ENCODE measurements at regions not wholly inside any gene's neighbourhood (a gene's known extent, or its start where the extent isn't known, plus 50 kb on each side); places are given as distances from the start of the nearest gene placed in this dataset.

DNA sequence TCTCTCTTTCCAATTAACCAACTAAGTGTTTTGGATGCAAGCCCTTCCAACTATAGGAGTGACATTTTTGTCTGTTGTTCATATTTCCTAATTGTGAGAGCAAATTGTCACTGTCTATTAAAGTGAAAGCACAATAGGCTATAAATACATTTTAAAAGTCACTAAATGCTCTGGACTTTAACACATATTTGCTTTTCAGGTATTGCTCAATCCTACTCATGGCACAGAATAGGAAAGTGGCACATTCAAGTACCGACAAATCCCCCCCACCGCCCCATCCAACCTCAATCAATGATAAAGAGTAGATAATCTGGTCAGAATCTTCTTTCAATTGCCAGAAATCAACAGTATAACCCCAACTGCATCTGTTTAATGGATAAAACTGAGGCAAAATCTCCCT lies 419.8 kb downstream of the PLK2 start:
- ChIA-PET CTCF (no interaction called here), POLR2A (no interaction called here)
- Histone ChIP-seq H3K9me3 (ENCODE audit: control insufficient read depth, insufficient read depth, low read depth, low read length) (no peaks in the 10 kb centered on the region), H3K4me3 (ENCODE audit: low read depth in 2 of 2, low read length in 2 of 2) (no peak overlapping the region), H3K4me1 (ENCODE audit: control insufficient read depth, insufficient read depth, low read length) (no peaks in the 10 kb centered on the region; the same call in 1 of the 2 replicates), H3K27ac (ENCODE audit: low read length) (no peak overlapping the region; the same call in 1 of the 2 replicates), H3K36me3 (ENCODE audit: control insufficient read depth, insufficient read depth, low read length) (no peaks in the 10 kb centered on the region), H3K27me3 (ENCODE audit: control insufficient read depth, insufficient read depth, low read length) (no peaks in the 10 kb centered on the region)
- intact Hi-C loops (cut with micrococcal nuclease; ENCODE audit: unreplicated experiment) (no loop called here), in situ Hi-C loops (cut with HindIII; ENCODE audit: low pct_unique_long_range_greater_than_20kb, low sequenced_read_pairs) (no loop called here)
- DNase-seq (ENCODE audit: low read depth, low spot score) (no peak), ATAC-seq (no peak)
- BruUV-seq (replicated peaks): no TSS peak
- TF ChIP-seq TCF7L2 (IDR thresholded peaks at IDR 0.05; ENCODE audit: low read depth, low read length) (no peak), SIN3A (IDR thresholded peaks at IDR 0.05; ENCODE audit: borderline replicate concordance, insufficient read depth, low read depth, low read length) (no peak), POLR2AphosphoS5 (IDR thresholded peaks at IDR 0.05; ENCODE audit: low read depth, low read length) (no peak)
- TF ChIP-seq, protein P1, sequence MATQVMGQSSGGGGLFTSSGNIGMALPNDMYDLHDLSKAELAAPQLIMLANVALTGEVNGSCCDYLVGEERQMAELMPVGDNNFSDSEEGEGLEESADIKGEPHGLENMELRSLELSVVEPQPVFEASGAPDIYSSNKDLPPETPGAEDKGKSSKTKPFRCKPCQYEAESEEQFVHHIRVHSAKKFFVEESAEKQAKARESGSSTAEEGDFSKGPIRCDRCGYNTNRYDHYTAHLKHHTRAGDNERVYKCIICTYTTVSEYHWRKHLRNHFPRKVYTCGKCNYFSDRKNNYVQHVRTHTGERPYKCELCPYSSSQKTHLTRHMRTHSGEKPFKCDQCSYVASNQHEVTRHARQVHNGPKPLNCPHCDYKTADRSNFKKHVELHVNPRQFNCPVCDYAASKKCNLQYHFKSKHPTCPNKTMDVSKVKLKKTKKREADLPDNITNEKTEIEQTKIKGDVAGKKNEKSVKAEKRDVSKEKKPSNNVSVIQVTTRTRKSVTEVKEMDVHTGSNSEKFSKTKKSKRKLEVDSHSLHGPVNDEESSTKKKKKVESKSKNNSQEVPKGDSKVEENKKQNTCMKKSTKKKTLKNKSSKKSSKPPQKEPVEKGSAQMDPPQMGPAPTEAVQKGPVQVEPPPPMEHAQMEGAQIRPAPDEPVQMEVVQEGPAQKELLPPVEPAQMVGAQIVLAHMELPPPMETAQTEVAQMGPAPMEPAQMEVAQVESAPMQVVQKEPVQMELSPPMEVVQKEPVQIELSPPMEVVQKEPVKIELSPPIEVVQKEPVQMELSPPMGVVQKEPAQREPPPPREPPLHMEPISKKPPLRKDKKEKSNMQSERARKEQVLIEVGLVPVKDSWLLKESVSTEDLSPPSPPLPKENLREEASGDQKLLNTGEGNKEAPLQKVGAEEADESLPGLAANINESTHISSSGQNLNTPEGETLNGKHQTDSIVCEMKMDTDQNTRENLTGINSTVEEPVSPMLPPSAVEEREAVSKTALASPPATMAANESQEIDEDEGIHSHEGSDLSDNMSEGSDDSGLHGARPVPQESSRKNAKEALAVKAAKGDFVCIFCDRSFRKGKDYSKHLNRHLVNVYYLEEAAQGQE (IDR thresholded peaks at IDR 0.05; ENCODE audit: insufficient read depth in 1 of 2, low read depth in 2 of 2, low read length in 1 of 2): no peak
- TF ChIP-seq, protein P2, sequence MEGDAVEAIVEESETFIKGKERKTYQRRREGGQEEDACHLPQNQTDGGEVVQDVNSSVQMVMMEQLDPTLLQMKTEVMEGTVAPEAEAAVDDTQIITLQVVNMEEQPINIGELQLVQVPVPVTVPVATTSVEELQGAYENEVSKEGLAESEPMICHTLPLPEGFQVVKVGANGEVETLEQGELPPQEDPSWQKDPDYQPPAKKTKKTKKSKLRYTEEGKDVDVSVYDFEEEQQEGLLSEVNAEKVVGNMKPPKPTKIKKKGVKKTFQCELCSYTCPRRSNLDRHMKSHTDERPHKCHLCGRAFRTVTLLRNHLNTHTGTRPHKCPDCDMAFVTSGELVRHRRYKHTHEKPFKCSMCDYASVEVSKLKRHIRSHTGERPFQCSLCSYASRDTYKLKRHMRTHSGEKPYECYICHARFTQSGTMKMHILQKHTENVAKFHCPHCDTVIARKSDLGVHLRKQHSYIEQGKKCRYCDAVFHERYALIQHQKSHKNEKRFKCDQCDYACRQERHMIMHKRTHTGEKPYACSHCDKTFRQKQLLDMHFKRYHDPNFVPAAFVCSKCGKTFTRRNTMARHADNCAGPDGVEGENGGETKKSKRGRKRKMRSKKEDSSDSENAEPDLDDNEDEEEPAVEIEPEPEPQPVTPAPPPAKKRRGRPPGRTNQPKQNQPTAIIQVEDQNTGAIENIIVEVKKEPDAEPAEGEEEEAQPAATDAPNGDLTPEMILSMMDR (IDR thresholded peaks at IDR 0.05): no peak

DNA sequence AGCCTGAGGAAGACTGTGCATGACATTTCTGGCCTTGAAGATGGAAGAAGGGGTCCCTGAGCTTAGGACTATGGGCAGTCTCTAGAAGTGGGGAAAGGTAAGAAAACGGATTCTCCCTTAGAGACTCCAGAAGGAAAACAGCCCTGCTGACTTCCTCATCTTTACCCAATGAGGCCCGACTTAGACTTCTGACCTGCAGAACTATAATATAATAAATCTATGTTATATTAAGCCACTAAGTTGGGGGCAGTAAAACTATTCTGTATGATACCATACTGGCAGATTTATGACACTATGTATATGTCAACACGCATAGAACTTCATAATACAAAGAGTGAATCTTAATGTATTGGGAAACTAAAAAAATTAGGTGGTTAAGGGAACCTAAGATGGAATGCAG lies 422.0 kb downstream of the PLK2 start:
- no peak for ATAC-seq
- no peak for DNase-seq (ENCODE audit: low read depth, low spot score)
- in situ Hi-C loops (cut with HindIII; ENCODE audit: low pct_unique_long_range_greater_than_20kb, low sequenced_read_pairs): no loop called here
- no peak overlapping the region for H3K4me3 ChIP-seq (ENCODE audit: low read depth in 2 of 2, low read length in 2 of 2)
- no peaks in the 10 kb centered on the region for H3K27me3 ChIP-seq (ENCODE audit: control insufficient read depth, insufficient read depth, low read length)
- H3K36me3 ChIP-seq (ENCODE audit: control insufficient read depth, insufficient read depth, low read length): no peaks in the 10 kb centered on the region
- H3K27ac ChIP-seq (ENCODE audit: low read length): no peak overlapping the region
- CTCF ChIA-PET: no interaction called here
- POLR2A ChIA-PET: no interaction called here
- H3K9me3 ChIP-seq (ENCODE audit: control insufficient read depth, insufficient read depth, low read depth, low read length): no peaks in the 10 kb centered on the region
- no peaks in the 10 kb centered on the region for H3K4me1 ChIP-seq (ENCODE audit: control insufficient read depth, insufficient read depth, low read length)
- intact Hi-C loops (cut with micrococcal nuclease; ENCODE audit: unreplicated experiment): no loop called here
- TF ChIP-seq, protein P2 (IDR thresholded peaks at IDR 0.05): no peak
- TF ChIP-seq TCF7L2 (IDR thresholded peaks at IDR 0.05; ENCODE audit: low read depth, low read length): no peak
- TF ChIP-seq, protein P1 (IDR thresholded peaks at IDR 0.05; ENCODE audit: insufficient read depth in 1 of 2, low read depth in 2 of 2, low read length in 1 of 2): no peak
- no TSS peak for BruUV-seq (replicated peaks)

All from Panc1 (cell line).